ENCODE measurements at regions not wholly inside any gene's neighbourhood (a gene's known extent, or its start where the extent isn't known, plus 50 kb on each side); places are given as distances from the start of the nearest gene placed in this dataset.

DNA sequence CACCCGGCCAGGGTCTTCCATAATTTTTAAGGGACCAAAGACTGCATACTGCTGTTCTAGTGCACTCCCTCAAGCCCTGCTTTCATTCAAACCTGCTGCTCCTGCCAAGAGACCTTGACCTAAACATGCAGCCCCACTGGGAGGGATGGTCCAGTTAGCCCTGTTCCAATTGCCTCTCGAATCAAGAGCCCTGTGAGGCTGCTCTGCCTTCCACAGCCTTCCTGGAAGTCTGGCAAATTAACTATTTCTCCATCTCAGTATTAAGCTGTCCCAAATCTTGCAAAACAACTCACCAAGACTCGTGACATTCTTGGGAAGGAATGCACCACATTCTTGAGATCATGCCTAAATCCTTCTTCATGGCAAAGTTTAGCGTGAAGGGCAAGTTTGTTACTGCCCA, 231.3 kb downstream of the C1orf94 start:
- DNase-seq (ENCODE audit: low read depth, low spot score) = no peak

DNA sequence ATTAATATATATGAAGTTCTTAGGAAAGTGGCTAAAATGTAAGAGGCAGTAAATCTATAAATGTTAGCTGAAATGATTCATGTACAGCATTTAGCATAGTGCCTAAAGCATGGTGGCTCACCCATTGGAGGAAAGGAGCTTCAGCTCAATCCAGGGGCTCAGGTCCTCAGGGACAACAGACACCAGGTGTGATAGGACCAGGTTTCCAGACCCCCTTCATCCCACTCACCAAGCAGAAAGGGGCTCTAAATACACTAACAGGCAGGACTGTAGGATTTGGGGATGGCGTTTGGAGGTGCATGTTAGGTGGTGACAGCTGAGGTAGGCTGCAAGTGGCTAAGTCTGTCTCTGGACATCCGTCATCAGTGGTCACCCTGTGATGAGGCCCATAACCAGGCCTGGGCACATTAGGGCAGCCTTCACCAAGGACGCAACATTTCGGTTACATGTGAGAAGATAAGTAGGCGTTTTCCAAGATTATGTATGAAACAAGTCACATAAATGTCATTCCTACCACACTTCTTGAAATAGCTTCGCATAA, 233.1 kb downstream of the C1orf94 start:
- no peak for DNase-seq (ENCODE audit: low read depth, low spot score)

DNA sequence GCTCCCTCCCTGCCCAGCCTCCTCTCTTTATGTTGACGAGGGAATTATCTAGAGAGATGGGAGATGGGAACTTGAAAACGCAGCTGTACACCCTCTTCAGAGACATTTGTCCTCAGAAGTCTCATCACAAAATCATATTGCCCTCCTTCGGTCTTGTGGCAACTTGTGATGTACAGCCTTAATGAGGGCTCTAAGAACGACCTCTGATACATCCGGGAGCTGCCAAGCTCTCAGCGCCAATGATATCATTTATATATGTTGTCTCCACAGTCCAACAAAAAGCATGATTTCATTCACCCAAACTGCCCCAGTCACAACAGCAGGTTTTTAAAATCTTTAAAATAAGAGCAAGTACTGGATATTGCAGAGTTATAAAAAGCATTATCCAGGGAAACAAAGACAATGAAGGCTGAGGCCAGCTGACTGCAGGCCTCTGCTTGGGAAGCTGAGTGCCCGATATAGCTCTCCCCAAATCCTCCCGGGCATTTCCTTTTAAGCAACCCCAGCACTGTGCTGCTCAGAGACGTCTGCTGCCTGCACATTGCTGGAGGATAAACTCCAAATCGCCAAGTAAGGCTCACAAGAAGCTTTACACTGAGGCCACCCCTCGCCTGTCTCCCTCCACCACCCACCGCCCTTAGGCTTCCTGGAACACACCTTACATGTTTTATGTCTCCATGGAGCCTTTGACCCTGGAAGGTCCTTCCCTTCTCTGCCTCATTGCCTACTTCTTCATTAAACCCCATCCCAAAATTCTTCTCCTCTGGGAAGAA, 236.1 kb downstream of the C1orf94 start:
- no peak for DNase-seq (ENCODE audit: low read depth, low spot score)

DNA sequence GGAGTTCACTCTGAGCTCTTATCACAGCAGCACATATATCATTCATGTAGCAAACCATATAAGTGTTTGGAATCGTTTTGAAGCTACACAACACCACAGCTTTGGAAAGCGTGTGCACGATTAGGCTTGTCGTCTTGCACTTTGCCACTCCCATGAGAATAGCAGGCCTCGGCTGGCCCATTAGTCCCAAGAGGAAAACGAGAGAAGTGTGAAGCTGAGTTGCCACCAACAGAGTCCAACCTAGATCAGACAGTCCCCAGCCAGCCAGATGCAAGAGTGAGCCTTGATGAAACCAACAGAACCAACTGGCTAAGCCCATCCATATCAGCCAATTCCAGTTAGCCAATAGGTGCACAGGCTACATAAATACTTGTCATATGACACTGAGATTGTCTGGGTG, 238.4 kb downstream of the C1orf94 start:
- no peak for DNase-seq (ENCODE audit: low read depth, low spot score)

DNA sequence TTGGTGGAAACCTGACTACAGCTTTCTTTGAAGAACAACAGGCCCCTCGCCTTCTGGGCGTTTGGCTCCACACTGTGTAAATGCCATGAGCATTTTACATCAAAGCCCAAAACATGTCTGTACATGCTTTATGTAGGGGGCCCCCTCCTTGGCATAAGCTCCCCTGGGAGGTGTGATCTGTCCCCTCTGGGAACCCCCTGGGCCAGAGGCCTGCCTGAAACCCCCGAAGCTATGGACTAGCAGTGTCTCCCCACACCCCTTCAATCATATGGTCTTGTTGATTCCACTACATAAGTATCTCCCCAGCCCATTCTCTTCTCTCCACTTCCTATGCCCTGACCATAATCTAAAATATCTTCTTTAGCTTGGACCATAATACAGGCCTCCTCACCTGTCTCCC, 241.5 kb downstream of the C1orf94 start:
- DNase-seq (ENCODE audit: low read depth, low spot score) = no peak

DNA sequence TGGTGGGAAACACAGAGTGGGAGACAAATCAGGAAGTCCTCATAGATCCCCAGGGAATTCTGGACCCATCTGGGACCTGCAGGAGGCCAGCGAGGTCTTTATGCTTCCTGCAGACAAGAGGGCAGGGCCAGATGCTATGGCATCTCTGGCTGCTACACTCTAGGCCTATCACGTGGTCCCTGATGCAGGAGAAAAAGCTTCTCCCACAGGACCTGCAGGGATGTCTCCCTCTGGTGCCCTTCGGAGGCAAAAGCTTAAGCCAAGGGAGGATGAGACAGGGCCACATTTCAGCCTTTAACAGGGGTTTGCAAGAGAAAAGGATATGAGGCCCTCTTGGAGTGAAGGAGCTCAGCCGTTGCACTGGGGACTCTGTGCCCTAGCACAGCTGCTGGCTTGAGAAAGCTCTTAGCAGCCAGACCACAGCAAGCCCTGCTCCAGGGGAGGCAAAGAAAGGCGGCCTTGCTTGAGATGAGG, 243.0 kb downstream of the C1orf94 start:
- peak; percentile 17 for DNase-seq (ENCODE audit: low read depth, low spot score)

DNA sequence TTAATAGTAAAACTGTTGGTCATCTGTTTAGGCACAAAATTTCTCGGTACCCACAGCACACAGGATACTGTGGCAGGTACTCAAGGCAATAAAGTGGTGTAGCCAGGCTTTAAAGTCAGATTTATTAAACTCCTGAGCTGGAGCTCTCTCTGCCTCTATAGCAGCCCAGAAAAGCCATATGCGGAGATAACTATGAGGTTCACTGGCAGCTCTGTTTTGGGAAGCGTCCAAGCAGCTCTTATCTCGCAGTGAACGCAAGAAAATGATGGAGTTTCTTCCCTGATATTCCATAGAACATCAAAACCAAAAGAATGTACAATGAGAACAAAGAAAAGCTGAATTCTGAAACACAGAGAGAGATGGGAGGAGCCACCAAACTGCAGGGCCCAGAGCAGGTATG, 248.3 kb downstream of the C1orf94 start:
- no peak for DNase-seq (ENCODE audit: low read depth, low spot score)

DNA sequence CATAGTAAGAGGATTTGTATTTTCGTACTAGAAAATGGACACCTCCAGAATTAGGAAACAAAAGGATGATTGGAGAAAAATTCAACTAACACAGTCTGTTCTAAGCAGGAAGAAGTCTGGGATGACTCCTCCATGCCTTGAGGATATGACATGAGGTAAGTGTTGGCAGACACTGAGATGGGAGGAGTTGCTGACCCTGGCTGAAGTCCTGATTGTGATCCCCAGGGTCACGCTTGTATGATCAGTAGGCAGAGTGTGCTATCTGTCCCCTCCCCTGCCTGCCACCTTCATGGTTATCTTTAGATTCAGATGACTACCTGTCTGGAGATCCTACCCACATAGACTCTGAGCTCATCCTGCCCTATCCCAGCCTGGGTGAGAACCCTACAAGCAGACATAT, 249.1 kb downstream of the C1orf94 start:
- DNase-seq (ENCODE audit: low read depth, low spot score) = no peak

DNA sequence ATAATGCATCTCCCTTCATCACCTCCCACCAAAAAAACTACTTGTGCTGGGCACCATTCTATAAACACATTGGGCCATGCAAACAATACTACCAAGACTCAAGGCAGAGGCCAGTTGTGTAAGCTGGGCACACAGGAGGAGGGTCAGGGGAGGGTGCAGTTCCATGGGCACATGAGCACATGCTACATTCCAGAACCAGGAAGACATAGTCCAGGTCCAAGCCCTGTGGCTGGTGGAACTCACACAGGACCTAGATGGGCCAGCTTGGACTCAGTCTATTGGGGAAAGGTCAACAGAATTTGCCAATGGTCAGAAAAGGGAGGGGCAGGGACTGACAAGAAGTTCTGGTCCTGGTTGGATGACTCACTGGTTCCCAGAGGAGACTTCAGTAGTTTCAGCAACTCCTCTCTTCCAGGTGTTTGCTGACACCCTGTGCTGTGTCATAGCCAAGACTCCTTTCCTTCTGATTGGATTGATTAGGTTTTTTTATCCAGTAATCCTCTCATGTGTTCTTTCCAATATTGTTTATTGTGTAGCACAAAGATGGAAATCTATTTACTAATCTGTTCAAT, 249.7 kb downstream of the C1orf94 start:
- DNase-seq (ENCODE audit: low read depth, low spot score) = no peak

DNA sequence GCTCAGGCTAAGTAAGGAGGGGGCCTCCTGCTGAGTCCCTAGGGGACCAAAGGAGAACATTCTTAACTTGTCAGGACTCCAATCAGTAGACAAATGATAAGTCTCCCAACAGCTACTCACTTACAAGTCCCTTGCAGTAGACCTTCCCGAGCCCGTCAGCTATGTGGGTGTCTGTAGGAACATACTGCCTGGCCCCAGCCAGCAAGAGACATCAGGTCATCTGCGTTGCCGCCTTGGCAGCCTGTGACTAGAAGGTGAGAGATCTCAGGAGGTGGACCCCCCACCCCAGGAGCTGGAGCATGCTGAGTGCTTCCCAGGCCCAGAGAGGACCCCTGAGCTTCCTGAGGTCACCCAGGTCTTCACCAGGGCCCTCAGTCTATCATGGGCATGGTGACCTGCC, 250.5 kb downstream of the C1orf94 start:
- DNase-seq (ENCODE audit: low read depth, low spot score) = no peak

DNA sequence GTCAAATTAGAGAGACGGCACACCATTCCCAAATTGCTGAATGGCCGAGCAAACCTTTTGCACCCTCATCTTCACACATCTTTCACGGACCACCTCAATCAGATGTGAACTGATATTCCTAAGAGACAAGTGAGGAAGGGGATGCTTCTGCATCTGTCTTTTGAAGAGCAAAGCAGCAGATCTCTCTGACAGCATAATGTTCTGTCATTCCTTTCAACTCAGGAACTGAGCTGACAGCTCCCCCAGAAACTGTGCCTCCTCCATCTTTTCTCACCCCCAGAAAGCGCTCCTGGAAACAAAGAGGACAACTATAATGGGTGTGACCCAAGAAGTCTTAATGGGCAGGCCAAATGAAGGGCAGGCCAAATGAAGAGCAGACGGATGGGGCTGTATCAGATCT, 256.4 kb downstream of the C1orf94 start:
- no peak for DNase-seq (ENCODE audit: low read depth, low spot score)

DNA sequence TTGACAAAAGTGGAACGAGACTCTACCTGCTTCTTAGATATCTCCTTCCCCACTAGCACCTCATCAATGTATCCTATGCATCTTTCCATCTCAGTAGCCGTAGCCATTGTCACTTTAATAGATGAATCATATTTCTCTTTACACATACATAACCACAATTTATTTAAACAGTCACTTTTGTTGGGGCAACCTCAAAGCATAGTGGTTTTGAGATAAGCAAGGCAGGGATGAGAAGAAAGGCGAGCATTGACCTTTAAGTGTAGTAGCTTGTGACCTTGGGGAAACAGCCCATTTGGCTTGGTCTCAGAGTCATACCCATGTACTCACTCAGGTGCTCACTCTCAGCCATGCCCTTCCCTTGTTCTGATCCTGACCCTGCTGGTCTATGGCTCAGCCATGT, 260.1 kb downstream of the C1orf94 start:
- no peak for DNase-seq (ENCODE audit: low read depth, low spot score)

DNA sequence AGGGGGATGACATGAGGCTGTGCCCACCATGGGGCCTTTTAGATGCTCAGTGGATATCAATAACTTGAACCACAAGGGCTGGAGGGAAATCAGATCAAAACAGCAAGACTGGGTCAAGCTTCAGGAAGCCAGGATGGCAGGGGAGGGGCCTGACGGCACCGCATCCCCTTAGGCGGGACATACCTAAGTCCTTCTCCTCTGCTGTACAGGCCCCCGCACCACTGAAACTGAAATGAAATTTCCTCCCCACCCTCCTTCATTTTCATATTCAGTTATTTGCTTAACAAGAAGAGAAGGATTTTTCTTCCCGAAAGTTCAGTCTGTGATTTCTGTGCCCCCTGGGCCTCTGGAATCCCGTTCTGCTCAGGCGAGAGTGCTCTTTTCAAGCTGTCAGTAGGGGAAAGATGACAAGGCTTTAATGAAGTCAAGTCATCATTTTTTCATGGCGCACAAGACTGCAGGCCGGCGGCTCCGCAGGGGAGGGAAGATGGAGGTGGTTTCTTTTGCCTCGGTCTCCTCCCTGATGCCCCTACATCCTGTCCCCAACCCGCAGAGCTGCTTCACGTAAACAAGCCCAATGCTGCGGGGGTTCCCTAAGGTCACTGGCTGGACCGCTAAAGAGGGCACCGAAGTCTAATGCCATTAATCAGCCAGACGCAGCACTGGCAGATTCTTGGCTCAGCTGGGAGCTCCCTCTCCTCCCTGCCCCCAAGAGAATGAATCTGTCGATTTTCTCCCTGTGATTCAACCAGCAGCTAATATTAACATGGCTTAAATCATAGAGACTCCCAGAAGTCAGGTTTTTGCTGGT, 264.8 kb downstream of the C1orf94 start:
- DNase-seq (ENCODE audit: low read depth, low spot score) = peak; percentile 3

DNA sequence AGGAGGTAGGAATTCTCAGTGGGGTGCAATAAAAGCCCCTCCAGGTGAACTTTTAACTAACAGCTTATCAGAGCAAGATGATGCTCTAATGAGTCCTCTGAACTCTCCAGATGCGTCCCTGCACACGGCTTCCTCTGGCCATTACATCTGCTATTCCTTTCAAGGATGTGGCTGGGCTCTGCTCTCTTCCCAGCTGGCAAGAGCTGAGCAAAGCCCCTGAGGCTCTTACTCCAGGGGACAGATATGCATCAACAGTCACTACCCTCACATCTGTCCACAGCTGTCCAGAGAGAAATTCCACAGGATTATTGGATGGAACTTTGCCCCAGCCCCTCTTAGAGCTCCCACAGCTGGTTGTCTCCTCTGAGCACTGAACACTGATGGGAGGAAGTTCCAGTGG, 267.8 kb downstream of the C1orf94 start:
- no peak for DNase-seq (ENCODE audit: low read depth, low spot score)

DNA sequence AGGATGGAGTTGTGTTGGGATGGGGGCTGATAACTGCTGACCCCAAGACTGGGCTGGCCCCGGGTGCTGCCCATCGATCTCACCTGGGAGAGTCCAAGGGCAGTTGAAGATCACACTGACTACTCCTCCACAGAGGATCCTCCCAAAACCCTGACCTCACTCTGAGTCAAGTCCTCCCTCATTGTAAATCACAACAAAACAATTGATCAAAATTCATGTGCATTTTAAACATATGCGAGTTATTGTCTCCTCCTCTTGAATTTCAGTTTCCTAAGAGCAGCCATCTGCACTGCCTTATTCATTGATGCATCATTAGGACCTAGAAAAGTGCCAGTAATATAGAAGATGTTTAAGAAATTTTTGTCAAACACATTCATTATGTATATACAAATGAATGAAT, 273.6 kb downstream of the C1orf94 start:
- no peak for DNase-seq (ENCODE audit: low read depth, low spot score)

DNA sequence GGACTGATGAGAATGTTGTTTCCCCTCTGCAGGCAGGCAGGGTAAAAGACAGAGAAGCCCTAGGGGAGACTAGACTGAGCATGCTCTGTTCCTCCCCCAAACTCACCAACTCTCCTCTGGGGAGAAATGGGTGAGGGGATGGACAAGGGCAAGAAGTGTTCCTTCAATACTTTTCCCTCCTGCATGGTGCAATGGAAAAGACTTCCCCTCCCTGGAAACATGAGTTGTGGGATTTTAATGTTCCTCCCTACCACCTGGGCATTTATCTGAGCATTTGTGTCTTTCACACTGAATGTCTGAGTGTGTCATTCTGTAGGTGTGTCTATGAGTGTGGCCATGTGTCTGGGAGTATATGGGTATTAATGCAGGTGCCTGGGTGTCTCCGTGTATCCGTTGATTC, 275.7 kb downstream of the C1orf94 start:
- DNase-seq (ENCODE audit: low read depth, low spot score) = no peak

DNA sequence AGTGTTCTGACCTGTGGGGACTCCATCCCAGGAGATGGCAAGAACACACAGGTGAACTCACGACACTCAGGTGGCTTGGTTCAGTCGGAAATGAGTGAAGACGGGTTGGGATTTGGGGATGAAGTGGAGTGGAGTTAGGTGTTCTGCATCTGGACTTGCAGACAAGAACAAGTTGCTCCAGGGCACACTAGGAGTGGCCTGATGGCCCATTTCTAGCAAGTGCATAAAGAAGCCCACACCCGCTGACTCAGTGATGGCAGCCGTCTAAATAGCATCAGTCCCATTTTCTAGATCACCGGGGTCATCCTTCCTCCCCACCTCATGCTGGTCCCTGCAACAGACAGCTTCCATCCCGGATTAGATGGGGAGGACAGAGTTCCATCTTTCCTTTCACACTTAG, 278.4 kb downstream of the C1orf94 start:
- DNase-seq (ENCODE audit: low read depth, low spot score) = no peak

DNA sequence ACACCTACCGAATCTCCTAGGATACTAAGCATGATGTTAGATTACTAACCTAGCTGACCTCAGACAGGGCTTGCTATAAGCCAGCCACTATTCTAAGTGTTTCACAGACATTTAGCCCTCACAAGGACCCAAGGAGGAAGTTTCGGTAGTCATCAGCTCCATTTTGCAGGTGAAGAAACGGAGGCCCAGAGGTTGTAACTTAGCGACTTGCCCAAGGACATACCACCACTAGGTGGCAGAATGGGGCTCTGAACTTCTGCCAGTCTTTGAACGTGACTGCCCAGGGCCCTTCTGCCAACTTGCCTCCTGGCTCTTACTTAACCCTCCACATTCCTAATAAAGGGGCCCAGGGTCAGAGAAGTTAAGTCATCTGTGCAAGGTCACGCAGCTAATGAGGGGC, 283.5 kb downstream of the C1orf94 start:
- DNase-seq (ENCODE audit: low read depth, low spot score) = peak; percentile 11

DNA sequence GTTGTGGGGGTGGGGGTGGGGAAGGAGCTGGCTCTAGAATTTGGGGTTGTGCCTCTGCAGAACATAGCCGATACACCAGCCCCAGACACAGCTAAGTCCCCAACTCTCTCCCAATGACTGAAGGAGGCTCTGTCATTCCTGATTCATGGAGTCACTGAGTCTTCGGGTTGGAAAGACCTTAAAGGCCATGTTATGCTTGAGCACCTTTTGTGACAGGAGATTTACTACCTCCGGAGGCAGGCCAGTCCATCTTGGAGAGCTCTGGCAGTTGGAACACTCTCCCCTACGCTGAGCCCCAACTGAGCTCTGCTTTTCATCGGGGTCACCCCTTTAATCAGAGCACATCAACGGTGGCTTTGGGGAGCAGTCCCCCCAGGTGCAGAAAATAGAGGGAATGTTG, 284.4 kb upstream of the GJB5 start:
- DNase-seq (ENCODE audit: low read depth, low spot score) = no peak

DNA sequence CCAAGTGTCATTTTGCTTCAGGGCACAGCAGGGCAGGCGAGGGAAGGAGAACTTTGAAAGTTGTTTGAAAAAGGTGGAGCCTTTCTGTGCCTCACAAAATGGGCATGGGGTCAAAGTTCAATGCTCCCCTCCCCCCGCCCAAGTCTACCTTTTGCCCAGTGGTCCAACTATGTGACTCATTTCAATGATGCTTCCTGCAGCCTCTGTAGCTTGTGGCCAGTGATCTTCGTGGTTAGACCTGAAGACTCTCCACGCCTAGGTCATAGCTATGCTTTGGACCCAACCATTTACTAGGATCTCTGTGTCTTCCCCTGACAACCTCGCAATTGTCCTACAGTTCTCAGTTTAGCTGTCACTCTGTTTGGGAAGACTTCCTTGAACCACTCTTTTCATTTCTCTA, 280.3 kb upstream of the GJB5 start:
- no peak for DNase-seq (ENCODE audit: low read depth, low spot score)

DNA sequence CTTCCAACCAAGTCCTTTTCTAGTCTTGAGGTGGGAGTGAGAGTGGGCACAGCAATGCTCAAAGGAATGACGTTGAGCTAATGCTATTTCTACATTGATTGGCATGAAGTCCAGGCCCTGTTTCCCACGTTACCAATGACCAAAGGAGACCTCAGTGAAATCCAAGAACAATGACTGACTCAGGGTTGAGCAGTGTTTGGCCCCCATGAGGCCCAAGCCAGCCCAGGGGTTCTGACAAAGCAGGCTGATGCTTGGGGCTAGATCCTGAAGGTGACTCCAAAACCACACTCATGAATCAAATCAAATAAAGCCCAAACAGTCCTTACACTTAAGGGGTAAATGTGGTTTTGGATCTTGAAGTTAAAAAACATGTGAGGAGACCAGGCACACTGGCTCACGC, 278.5 kb upstream of the GJB5 start:
- no peak for DNase-seq (ENCODE audit: low read depth, low spot score)

DNA sequence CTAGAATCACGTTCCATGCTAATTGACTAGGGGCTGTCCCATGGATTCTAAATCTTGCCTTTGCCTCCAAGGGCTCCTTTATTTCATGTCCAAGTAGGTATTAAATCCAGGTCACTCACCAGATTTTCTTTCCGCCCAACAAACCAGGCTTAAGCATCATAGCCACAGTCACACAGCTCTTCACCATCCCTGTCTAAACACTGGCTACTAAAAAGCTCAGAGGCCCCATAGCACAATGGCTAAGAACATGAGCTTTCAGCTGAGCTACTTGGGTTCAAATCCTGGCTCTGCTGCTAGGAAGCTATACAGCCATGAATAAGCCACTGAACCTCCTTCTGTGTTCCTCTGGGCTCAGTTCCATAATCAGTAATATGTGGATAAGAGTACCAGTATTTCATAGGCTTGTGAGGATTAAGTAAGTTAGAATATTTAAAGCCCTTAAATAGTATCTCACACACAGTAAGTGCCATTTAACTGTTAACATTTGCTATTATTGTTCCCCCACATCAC, 277.2 kb upstream of the GJB5 start:
- no peak for DNase-seq (ENCODE audit: low read depth, low spot score)

All from astrocyte of the hippocampus (primary cell).